ENCODE measurements at regions not wholly inside any gene's neighbourhood (a gene's known extent, or its start where the extent isn't known, plus 50 kb on each side); places are given as distances from the start of the nearest gene placed in this dataset.

DNA sequence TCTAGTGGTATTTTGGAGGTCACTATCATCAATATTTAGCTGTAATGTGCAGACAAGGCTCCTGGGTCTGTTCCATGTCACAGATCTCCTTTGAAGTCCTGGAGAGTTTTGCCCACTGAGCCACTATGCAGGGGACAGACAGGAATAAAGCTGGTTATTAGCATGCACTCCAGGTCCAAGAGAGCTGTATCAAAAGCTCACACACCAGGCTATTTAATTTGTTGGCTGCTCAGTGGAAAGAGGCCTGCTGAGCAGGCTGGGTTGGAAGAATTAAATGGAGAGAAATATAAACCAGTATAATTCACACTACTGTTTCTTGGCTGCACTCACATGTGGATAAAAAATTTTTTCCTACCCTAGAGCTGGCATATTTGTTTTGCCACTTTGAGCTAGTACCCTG lies 113.8 kb upstream of the TAF11L2 start:
- no peak overlapping the region for H3K56ac ChIP-seq (ENCODE audit: low read length)
- no peak overlapping the region for H3K18ac ChIP-seq (ENCODE audit: low read length)
- no peak overlapping the region for H2BK120ac ChIP-seq (ENCODE audit: low read depth, low read length)
- H3K36me3 ChIP-seq (ENCODE audit: control insufficient read depth, insufficient read depth, low read length): no peaks in the 10 kb centered on the region
- H3K79me1 ChIP-seq (ENCODE audit: low read length): no peaks in the 10 kb centered on the region
- H2BK15ac ChIP-seq (replicated peaks; ENCODE audit: low read depth): no peak overlapping the region
- H3K27ac ChIP-seq (ENCODE audit: low read depth, low read length): no peak overlapping the region
- no peaks in the 10 kb centered on the region for H3K27me3 ChIP-seq (ENCODE audit: insufficient read depth, low read length, poor library complexity)
- H3K23ac ChIP-seq (ENCODE audit: low read length): no peak overlapping the region
- H3K4ac ChIP-seq (ENCODE audit: low read depth, low read length): no peak overlapping the region
- no peak overlapping the region for H3K9ac ChIP-seq (ENCODE audit: low read length)
- H2AK5ac ChIP-seq (ENCODE audit: low read length): no peak overlapping the region
- H2BK5ac ChIP-seq (ENCODE audit: low read length): no peak overlapping the region
- no peak overlapping the region for H3K4me2 ChIP-seq (ENCODE audit: low read length)
- no peak overlapping the region for H4K8ac ChIP-seq (ENCODE audit: low read depth, low read length)
- H3K79me2 ChIP-seq (ENCODE audit: control insufficient read depth, insufficient read depth, low read length): no peaks in the 10 kb centered on the region
- H3K4me1 ChIP-seq (ENCODE audit: control insufficient read depth, low read depth, low read length): no peaks in the 10 kb centered on the region
- no peak overlapping the region for H3K4me3 ChIP-seq (ENCODE audit: low read length)
- DNase-seq: no peak
- H4K5ac ChIP-seq (ENCODE audit: low read length): no peak overlapping the region

DNA sequence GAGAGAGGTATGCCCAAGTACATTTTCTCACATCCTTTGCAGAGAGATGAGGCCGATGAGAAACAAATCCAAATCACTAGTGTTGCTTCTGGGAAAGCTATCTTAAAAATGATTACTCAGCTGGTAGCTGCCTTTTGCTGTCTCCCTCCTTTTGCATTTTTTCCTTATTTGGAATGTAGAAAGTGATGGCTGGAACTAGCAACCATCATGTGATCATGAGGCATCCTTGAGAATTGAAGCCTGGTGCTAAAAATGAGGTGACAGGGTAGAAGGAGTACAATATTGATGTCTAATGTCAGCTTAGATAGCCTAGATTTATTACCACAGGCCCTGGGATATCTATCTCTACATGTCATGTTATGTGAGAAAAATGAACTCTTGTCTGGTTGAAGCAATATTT lies 109.3 kb upstream of the TAF11L2 start:
- H3K4me2 ChIP-seq (ENCODE audit: low read length): no peak overlapping the region
- H3K27ac ChIP-seq (ENCODE audit: low read depth, low read length): no peak overlapping the region
- no peak overlapping the region for H3K4me3 ChIP-seq (ENCODE audit: low read length)
- H2BK15ac ChIP-seq (replicated peaks; ENCODE audit: low read depth): no peak overlapping the region
- H2BK120ac ChIP-seq (ENCODE audit: low read depth, low read length): no peak overlapping the region
- no peaks in the 10 kb centered on the region for H3K27me3 ChIP-seq (ENCODE audit: insufficient read depth, low read length, poor library complexity)
- H3K36me3 ChIP-seq (ENCODE audit: control insufficient read depth, insufficient read depth, low read length): no peaks in the 10 kb centered on the region
- no peak overlapping the region for H2BK5ac ChIP-seq (ENCODE audit: low read length)
- no peak overlapping the region for H4K8ac ChIP-seq (ENCODE audit: low read depth, low read length)
- H3K4ac ChIP-seq (ENCODE audit: low read depth, low read length): no peak overlapping the region
- no peak overlapping the region for H3K56ac ChIP-seq (ENCODE audit: low read length)
- DNase-seq: no peak
- H3K18ac ChIP-seq (ENCODE audit: low read length): no peak overlapping the region
- H2AK5ac ChIP-seq (ENCODE audit: low read length): no peak overlapping the region
- H3K4me1 ChIP-seq (ENCODE audit: control insufficient read depth, low read depth, low read length): no peaks in the 10 kb centered on the region
- no peaks in the 10 kb centered on the region for H3K79me2 ChIP-seq (ENCODE audit: control insufficient read depth, insufficient read depth, low read length)
- H3K23ac ChIP-seq (ENCODE audit: low read length): no peak overlapping the region
- no peak overlapping the region for H3K9ac ChIP-seq (ENCODE audit: low read length)
- no peak overlapping the region for H4K5ac ChIP-seq (ENCODE audit: low read length)
- no peaks in the 10 kb centered on the region for H3K79me1 ChIP-seq (ENCODE audit: low read length)
- WGBS (ENCODE audit: extremely low coverage, insufficient coverage, low lambda C conversion rate): no CpG with 5 or more reads among the region's 1 CpG

DNA sequence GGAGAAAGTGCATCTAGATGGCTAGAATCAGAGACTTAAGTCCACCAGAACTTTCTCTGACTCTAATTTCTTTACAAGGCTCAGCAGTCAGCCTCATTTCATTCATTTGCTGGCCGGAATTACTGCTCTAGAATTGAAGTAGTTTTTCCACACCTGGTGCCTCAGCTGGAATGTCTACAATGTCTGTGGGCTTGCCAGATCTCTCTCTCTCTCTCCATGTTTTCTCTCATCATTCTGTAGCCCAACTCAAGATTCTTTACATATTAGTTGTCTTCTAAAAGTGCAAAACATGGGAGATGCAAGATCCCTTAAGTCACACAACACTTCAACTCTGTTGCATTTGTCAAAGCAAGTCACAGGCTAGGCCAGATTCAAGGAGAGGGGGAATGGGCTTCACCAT lies 103.9 kb upstream of the TAF11L2 start:
- H4K8ac ChIP-seq (ENCODE audit: low read depth, low read length): no peak overlapping the region
- H3K23ac ChIP-seq (ENCODE audit: low read length): no peak overlapping the region
- H3K27me3 ChIP-seq (ENCODE audit: insufficient read depth, low read length, poor library complexity): no peaks in the 10 kb centered on the region
- no peaks in the 10 kb centered on the region for H3K4me1 ChIP-seq (ENCODE audit: control insufficient read depth, low read depth, low read length)
- H2AK5ac ChIP-seq (ENCODE audit: low read length): no peak overlapping the region
- H3K79me1 ChIP-seq (ENCODE audit: low read length): no peaks in the 10 kb centered on the region
- H2BK15ac ChIP-seq (replicated peaks; ENCODE audit: low read depth): no peak overlapping the region
- no peak overlapping the region for H2BK5ac ChIP-seq (ENCODE audit: low read length)
- H3K79me2 ChIP-seq (ENCODE audit: control insufficient read depth, insufficient read depth, low read length): no peaks in the 10 kb centered on the region
- no peak overlapping the region for H3K4me2 ChIP-seq (ENCODE audit: low read length)
- H3K27ac ChIP-seq (ENCODE audit: low read depth, low read length): no peak overlapping the region
- H3K4ac ChIP-seq (ENCODE audit: low read depth, low read length): no peak overlapping the region
- WGBS (ENCODE audit: extremely low coverage, insufficient coverage, low lambda C conversion rate): no CpG with 5 or more reads among the region's 1 CpG
- no peaks in the 10 kb centered on the region for H3K36me3 ChIP-seq (ENCODE audit: control insufficient read depth, insufficient read depth, low read length)
- H3K9ac ChIP-seq (ENCODE audit: low read length): no peak overlapping the region
- no peak overlapping the region for H3K56ac ChIP-seq (ENCODE audit: low read length)
- H3K18ac ChIP-seq (ENCODE audit: low read length): no peak overlapping the region
- H2BK120ac ChIP-seq (ENCODE audit: low read depth, low read length): no peak overlapping the region
- DNase-seq: no peak
- H3K4me3 ChIP-seq (ENCODE audit: low read length): no peak overlapping the region
- no peak overlapping the region for H4K5ac ChIP-seq (ENCODE audit: low read length)

DNA sequence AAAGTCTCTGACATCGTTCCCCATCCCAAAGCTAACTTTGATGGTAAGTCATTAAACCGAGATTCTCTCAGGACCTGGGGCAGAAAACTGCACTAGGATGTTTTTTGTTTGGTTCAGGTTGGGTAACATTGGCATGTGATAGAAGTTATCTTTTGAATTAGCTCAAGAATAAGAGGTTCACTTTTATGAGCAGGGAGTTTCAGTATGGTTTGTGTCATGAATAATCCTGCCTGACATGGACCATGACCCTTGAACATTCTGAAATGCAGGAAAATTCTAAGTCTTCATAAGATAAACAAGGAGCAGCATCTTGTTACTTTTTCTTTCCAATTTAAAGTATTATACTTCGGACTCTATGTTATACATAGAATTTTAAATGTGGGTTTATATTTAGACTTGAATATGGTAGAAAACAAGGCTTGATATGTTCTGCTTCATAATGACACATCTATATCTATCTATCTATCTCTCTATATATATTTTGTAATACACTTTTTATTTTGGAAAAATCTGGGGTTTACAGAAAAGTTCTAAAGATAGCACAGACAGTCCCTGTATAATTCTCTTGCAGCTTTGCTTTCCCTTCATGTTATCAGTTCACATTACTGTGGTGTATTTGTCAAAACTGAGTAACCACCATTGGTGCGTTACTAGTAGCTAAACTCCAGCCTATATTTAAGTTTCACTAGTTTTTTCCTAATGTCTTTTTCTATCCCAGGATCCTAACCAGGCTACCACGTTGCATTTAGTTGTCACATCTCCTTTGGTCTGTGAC lies 102.7 kb upstream of the TAF11L2 start:
- no peaks in the 10 kb centered on the region for H3K79me2 ChIP-seq (ENCODE audit: control insufficient read depth, insufficient read depth, low read length)
- H3K9ac ChIP-seq (ENCODE audit: low read length): no peak overlapping the region
- no peaks in the 10 kb centered on the region for H3K27me3 ChIP-seq (ENCODE audit: insufficient read depth, low read length, poor library complexity)
- H2BK15ac ChIP-seq (replicated peaks; ENCODE audit: low read depth): no peak overlapping the region
- H3K4ac ChIP-seq (ENCODE audit: low read depth, low read length): no peak overlapping the region
- H2AK5ac ChIP-seq (ENCODE audit: low read length): no peak overlapping the region
- DNase-seq: no peak
- H4K8ac ChIP-seq (ENCODE audit: low read depth, low read length): no peak overlapping the region
- no peaks in the 10 kb centered on the region for H3K4me1 ChIP-seq (ENCODE audit: control insufficient read depth, low read depth, low read length)
- H4K5ac ChIP-seq (ENCODE audit: low read length): no peak overlapping the region
- no peak overlapping the region for H3K27ac ChIP-seq (ENCODE audit: low read depth, low read length)
- no peak overlapping the region for H3K23ac ChIP-seq (ENCODE audit: low read length)
- H3K4me3 ChIP-seq (ENCODE audit: low read length): no peak overlapping the region
- H3K4me2 ChIP-seq (ENCODE audit: low read length): no peak overlapping the region
- H2BK5ac ChIP-seq (ENCODE audit: low read length): no peak overlapping the region
- no peaks in the 10 kb centered on the region for H3K79me1 ChIP-seq (ENCODE audit: low read length)
- no peak overlapping the region for H3K56ac ChIP-seq (ENCODE audit: low read length)
- no peaks in the 10 kb centered on the region for H3K36me3 ChIP-seq (ENCODE audit: control insufficient read depth, insufficient read depth, low read length)
- H3K18ac ChIP-seq (ENCODE audit: low read length): no peak overlapping the region
- no CpG with 5 or more reads among the region's 5 CpGs for WGBS (ENCODE audit: extremely low coverage, insufficient coverage, low lambda C conversion rate)
- no peak overlapping the region for H2BK120ac ChIP-seq (ENCODE audit: low read depth, low read length)

DNA sequence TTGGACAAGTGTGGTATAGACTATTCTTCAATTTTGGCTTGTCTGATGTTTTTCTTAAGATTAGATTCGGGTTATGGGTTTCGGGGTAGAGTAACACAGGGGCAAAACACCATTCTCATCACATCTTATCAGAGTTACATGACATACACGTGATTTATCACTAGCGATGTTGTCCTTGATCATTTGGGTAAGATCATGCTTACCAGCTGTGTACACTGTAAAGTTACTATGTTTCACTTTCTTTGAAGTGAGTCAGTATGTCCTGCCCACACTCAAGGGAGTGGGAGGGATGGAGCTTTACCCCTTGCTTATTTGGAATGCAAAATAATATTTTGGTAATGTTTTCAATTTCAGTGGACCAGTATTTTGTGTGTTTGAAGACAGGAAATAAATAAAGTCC lies 101.8 kb upstream of the TAF11L2 start:
- H2AK5ac ChIP-seq (ENCODE audit: low read length): no peak overlapping the region
- no peak for DNase-seq
- H3K79me1 ChIP-seq (ENCODE audit: low read length): no peaks in the 10 kb centered on the region
- no peak overlapping the region for H3K27ac ChIP-seq (ENCODE audit: low read depth, low read length)
- H3K4me2 ChIP-seq (ENCODE audit: low read length): no peak overlapping the region
- no peak overlapping the region for H4K5ac ChIP-seq (ENCODE audit: low read length)
- no CpG with 5 or more reads among the region's 4 CpGs for WGBS (ENCODE audit: extremely low coverage, insufficient coverage, low lambda C conversion rate)
- no peak overlapping the region for H3K18ac ChIP-seq (ENCODE audit: low read length)
- no peak overlapping the region for H3K4me3 ChIP-seq (ENCODE audit: low read length)
- no peak overlapping the region for H2BK15ac ChIP-seq (replicated peaks; ENCODE audit: low read depth)
- H2BK120ac ChIP-seq (ENCODE audit: low read depth, low read length): no peak overlapping the region
- H3K4me1 ChIP-seq (ENCODE audit: control insufficient read depth, low read depth, low read length): peaks cover 6% of the 10 kb centered on the region
- H3K9ac ChIP-seq (ENCODE audit: low read length): no peak overlapping the region
- H4K8ac ChIP-seq (ENCODE audit: low read depth, low read length): no peak overlapping the region
- no peaks in the 10 kb centered on the region for H3K79me2 ChIP-seq (ENCODE audit: control insufficient read depth, insufficient read depth, low read length)
- no peaks in the 10 kb centered on the region for H3K36me3 ChIP-seq (ENCODE audit: control insufficient read depth, insufficient read depth, low read length)
- H3K23ac ChIP-seq (ENCODE audit: low read length): no peak overlapping the region
- H2BK5ac ChIP-seq (ENCODE audit: low read length): no peak overlapping the region
- no peak overlapping the region for H3K4ac ChIP-seq (ENCODE audit: low read depth, low read length)
- H3K56ac ChIP-seq (ENCODE audit: low read length): no peak overlapping the region
- H3K27me3 ChIP-seq (ENCODE audit: insufficient read depth, low read length, poor library complexity): no peaks in the 10 kb centered on the region

DNA sequence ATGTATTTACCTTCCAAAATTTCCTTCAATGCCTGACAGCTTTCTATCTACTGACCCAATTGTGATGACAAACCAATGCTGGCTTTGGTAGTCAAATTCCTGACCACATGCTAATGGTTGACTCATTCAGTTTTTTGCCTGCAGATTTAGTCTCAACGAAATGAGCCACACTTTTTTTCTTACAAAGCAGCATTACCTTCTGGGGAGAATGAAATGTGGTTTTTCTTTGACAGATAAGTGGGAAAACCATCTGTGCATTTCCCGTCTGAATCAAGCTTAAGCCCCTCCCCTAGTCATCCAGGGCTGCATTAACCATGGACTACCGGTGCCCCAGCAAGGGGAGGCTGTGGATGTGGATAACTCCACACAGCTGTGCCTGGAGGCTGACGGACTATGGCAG lies 99.6 kb upstream of the TAF11L2 start:
- Histone ChIP-seq H3K9ac (ENCODE audit: low read length) (no peak overlapping the region), H3K4me2 (ENCODE audit: low read length) (no peak overlapping the region), H3K18ac (ENCODE audit: low read length) (no peak overlapping the region), H3K79me1 (ENCODE audit: low read length) (no peaks in the 10 kb centered on the region), H4K5ac (ENCODE audit: low read length) (no peak overlapping the region), H2AK5ac (ENCODE audit: low read length) (no peak overlapping the region), H3K79me2 (ENCODE audit: control insufficient read depth, insufficient read depth, low read length) (no peaks in the 10 kb centered on the region), H3K27ac (ENCODE audit: low read depth, low read length) (no peak overlapping the region), H3K56ac (ENCODE audit: low read length) (no peak overlapping the region), H2BK15ac (replicated peaks; ENCODE audit: low read depth) (no peak overlapping the region), H3K4me3 (ENCODE audit: low read length) (no peak overlapping the region), H3K27me3 (ENCODE audit: insufficient read depth, low read length, poor library complexity) (no peaks in the 10 kb centered on the region), H2BK5ac (ENCODE audit: low read length) (no peak overlapping the region), H3K4me1 (ENCODE audit: control insufficient read depth, low read depth, low read length) (peaks cover 14% of the 10 kb centered on the region), H4K8ac (ENCODE audit: low read depth, low read length) (no peak overlapping the region), H3K36me3 (ENCODE audit: control insufficient read depth, insufficient read depth, low read length) (no peaks in the 10 kb centered on the region), H3K4ac (ENCODE audit: low read depth, low read length) (no peak overlapping the region), H3K23ac (ENCODE audit: low read length) (no peak overlapping the region), H2BK120ac (ENCODE audit: low read depth, low read length) (no peak overlapping the region)
- no CpG with 5 or more reads among the region's 4 CpGs for WGBS (ENCODE audit: extremely low coverage, insufficient coverage, low lambda C conversion rate)
- peak; percentile 48 for DNase-seq

Measured in mesendoderm (in vitro differentiated cells).